ENCODE measurements at regions not wholly inside any gene's neighbourhood (a gene's known extent, or its start where the extent isn't known, plus 50 kb on each side); places are given as distances from the start of the nearest gene placed in this dataset.

- Histone ChIP-seq H4K5ac (ENCODE audit: insufficient read length, low read depth, low read length) (no peak overlapping the region), H3K4me1 (replicated peaks in 1 of 4; ENCODE audit: control insufficient read depth in 3 of 4, insufficient read depth in 4 of 4, low read length in 3 of 4) (no peaks in the 10 kb centered on the region), H3K18ac (ENCODE audit: extremely low read depth, low read length) (no peak overlapping the region), H3K36me3 (ENCODE audit: control insufficient read depth in 2 of 4, insufficient read depth in 4 of 4, low read length in 3 of 4) (no peaks in the 10 kb centered on the region), H2BK120ac (replicated peaks; ENCODE audit: low read depth, low read length) (no peak overlapping the region), H4K20me1 (replicated peaks in 1 of 2; ENCODE audit: control insufficient read depth in 1 of 2, insufficient read depth in 2 of 2, low read length in 2 of 2) (no peaks in the 10 kb centered on the region), H3K27ac (ENCODE audit: low read depth, low read length) (no peak overlapping the region), H4K91ac (replicated peaks; ENCODE audit: insufficient read length, low read length) (no peak overlapping the region), H3K9ac (replicated peaks in 1 of 4; ENCODE audit: extremely low read depth in 1 of 4, low read depth in 3 of 4, low read length in 3 of 4) (no peak overlapping the region), H3K23ac (ENCODE audit: insufficient read length) (no peak overlapping the region), H2AK5ac (ENCODE audit: low read depth, low read length) (no peak overlapping the region), H3K56ac (replicated peaks; ENCODE audit: insufficient read length, low read depth, low read length) (no peak overlapping the region), H3K79me1 (ENCODE audit: low read depth, low read length) (no peaks in the 10 kb centered on the region), H3K9me3 (ENCODE audit: insufficient read depth in 2 of 2, low read depth in 1 of 2, low read length in 1 of 2) (no peaks in the 10 kb centered on the region), H2BK12ac (ENCODE audit: low read depth, low read length) (no peak overlapping the region), H2BK20ac (ENCODE audit: low read length) (no peak overlapping the region), H3K23me2 (ENCODE audit: low read depth, low read length) (no peaks in the 10 kb centered on the region), H2BK5ac (ENCODE audit: low read depth, low read length) (no peak overlapping the region), H3K4ac (replicated peaks; ENCODE audit: insufficient read length, low read depth, low read length) (no peak overlapping the region), H3K79me2 (ENCODE audit: control insufficient read depth in 1 of 2, insufficient read depth in 2 of 2, low read length in 2 of 2) (no peaks in the 10 kb centered on the region), H3K14ac (ENCODE audit: insufficient read length) (no peak overlapping the region), H3K27me3 (replicated peaks in 1 of 4; ENCODE audit: control insufficient read depth in 3 of 4, extremely low read depth in 1 of 4, insufficient read depth in 3 of 4, low read length in 3 of 4) (no peaks in the 10 kb centered on the region), H2AFZ (ENCODE audit: low read length) (no peak overlapping the region), H3K4me2 (ENCODE audit: insufficient read depth in 1 of 2, low read depth in 2 of 2, low read length in 2 of 2) (no peak overlapping the region), H3K4me3 (ENCODE audit: extremely low read depth in 1 of 4, insufficient read depth in 2 of 4, low read depth in 3 of 4, low read length in 4 of 4) (no peak overlapping the region), H4K8ac (ENCODE audit: extremely low read depth, insufficient read depth, low read length) (no peak overlapping the region), H2BK15ac (ENCODE audit: low read length) (no peak overlapping the region)
- ChIA-PET CTCF (ENCODE audit: partially characterized antibody) (interaction anchor here (0.6 to 1.1 kb wide), 4 partner anchors 16 to 965 kb away, joined by 3 to 4 read pairs (median 3); no protein-coding TSS in a partner anchor), POLR2A (ENCODE audit: partially characterized antibody) (no interaction called here)
- WGBS, 2 experiments (ENCODE audit: extremely low coverage in 1 of 2, insufficient coverage in 1 of 2, insufficient read length in 1 of 2, insufficient replicate concordance in 2 of 2, low coverage in 1 of 2, low lambda C conversion rate in 2 of 2, missing lambda C conversion rate in 1 of 2): 78% methylated on average over 3 of the region's 3 CpGs; no CpG with 5 or more reads in 1 of the 2 experiments
- DNase-seq (ENCODE audit: low read depth in 1 of 2, low spot score in 2 of 2) (no peak), FAIRE-seq (no peak)
- TF ChIP-seq NRF1 (IDR thresholded peaks at IDR 0.05; ENCODE audit: low read depth, low read length) (no peak), SIN3A (conservative IDR thresholded peaks at IDR 0.05 in 1 of 2, IDR thresholded peaks at IDR 0.05 in 1 of 2; ENCODE audit: low read depth in 1 of 2, low read length in 2 of 2) (no peak), GTF2F1 (IDR thresholded peaks at IDR 0.05; ENCODE audit: borderline replicate concordance, low read depth, low read length) (no peak), KDM5A (IDR thresholded peaks at IDR 0.05; ENCODE audit: low read length) (no peak), CHD1 (IDR thresholded peaks at IDR 0.05; ENCODE audit: low read depth, low read length) (no peak), YY1 (IDR thresholded peaks at IDR 0.05; ENCODE audit: low read depth, low read length) (no peak)
Observed at GRCh38 chr3:117308353-117308752, 598.8 kb downstream of the TUSC7 start.
